ENCODE measurements at regions not wholly inside any gene's neighbourhood (a gene's known extent, or its start where the extent isn't known, plus 50 kb on each side); places are given as distances from the start of the nearest gene placed in this dataset.

DNA sequence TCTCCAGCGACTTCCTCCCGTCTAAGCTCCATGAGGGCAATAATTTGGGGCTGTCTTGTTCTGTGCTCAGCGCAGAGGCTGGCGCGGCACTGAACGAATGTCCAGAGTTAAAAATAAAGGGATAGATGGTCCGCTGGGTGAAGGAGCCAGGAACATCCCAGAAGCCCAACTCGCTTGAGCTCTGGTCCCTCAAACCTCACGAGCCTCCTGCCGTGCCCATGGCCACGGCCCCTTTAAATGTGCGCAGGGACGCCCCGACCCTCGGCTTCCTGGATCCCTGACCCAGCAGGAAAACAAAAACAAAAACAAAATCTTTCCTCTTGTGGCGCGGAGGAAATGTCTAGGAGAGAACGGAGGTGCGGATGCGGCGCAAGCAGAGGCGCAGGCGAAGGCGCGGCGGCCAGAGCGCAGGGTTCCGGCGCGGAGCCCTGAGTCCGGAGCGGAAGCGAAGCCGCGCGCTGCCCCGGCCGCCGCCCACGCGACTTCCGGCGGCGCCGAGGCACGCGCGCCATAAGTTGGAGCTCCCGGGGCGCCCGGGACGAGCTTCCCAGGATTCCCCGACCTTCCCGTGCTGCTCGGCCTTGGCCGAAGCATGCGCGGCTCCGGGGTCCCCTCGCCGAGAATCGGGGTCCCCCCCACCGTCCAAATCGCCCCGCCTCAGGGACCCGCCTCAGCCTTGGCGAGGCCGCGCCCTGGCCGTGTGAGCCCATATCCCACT lies 52.9 kb upstream of the WNT7A start:
- no peak for DNase-seq
- no peak overlapping the region for H3K27ac ChIP-seq

DNA sequence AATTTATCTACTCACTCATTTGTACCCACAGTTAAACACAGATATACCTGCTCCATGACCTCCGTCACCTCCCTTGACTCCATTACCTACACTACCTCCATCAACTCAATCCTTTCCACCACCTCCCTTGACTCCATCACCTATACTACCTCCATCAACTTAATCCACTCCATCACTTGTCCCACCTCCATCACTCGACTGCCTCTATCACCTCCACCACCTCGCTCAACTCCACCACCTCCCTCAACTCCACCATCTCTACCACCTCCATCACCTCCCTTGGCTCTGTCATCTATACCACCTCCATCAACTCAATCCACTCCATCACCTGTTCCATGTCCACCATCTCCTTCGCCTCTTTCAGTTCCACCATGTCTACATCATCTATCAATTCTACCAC lies 51.3 kb upstream of the WNT7A start:
- Histone ChIP-seq H3K36me3 (peaks cover 0 to 4% (median 0%) of the 10 kb centered on the region in 3 donors), H3K27ac (no peak overlapping the region), H3K4me1 (no peaks in the 10 kb centered on the region), H3K4me3 (no peak overlapping the region), H3K27me3 (peaks cover 0 to 19% of the 10 kb centered on the region in 2 donors), H3K9me3 (peaks cover 0 to 37% (median 7%) of the 10 kb centered on the region in 3 donors)
- intact Hi-C loops (cut with DNase I; ENCODE audit: low total_unique reads): no loop called here
- TF ChIP-seq, protein P1, sequence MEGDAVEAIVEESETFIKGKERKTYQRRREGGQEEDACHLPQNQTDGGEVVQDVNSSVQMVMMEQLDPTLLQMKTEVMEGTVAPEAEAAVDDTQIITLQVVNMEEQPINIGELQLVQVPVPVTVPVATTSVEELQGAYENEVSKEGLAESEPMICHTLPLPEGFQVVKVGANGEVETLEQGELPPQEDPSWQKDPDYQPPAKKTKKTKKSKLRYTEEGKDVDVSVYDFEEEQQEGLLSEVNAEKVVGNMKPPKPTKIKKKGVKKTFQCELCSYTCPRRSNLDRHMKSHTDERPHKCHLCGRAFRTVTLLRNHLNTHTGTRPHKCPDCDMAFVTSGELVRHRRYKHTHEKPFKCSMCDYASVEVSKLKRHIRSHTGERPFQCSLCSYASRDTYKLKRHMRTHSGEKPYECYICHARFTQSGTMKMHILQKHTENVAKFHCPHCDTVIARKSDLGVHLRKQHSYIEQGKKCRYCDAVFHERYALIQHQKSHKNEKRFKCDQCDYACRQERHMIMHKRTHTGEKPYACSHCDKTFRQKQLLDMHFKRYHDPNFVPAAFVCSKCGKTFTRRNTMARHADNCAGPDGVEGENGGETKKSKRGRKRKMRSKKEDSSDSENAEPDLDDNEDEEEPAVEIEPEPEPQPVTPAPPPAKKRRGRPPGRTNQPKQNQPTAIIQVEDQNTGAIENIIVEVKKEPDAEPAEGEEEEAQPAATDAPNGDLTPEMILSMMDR (IDR thresholded peaks at IDR 0.05): no peak
- no peak for DNase-seq

More for the DNA sequence above, 52.9 kb upstream of the WNT7A start:
- H3K36me3 ChIP-seq: no peaks in the 10 kb centered on the region
- peak overlapping the region; percentile 35 to 48 for H3K4me3 ChIP-seq
- TF ChIP-seq, protein P1 (IDR thresholded peaks at IDR 0.05): no peak
- H3K9me3 ChIP-seq: peaks cover 0 to 24% (median 7%) of the 10 kb centered on the region in 3 donors
- intact Hi-C loops (cut with DNase I; ENCODE audit: low total_unique reads): no loop called here
- H3K27me3 ChIP-seq: peaks cover 0 to 19% of the 10 kb centered on the region in 2 donors
- H3K4me1 ChIP-seq: no peaks in the 10 kb centered on the region
